GM12891 (cell line): ENCODE measurements at regions not wholly inside any gene's neighbourhood (a gene's known extent, or its start where the extent isn't known, plus 50 kb on each side); places are given as distances from the start of the nearest gene placed in this dataset.

ENCODE experiments used
- POLR2A ChIP-seq: IDR thresholded peaks from 2 replicates; pipeline ENCODE4 v1.6.1; 2011; ENCODE audit warnings: low read depth, low read length, control low read depth
- POLR2AphosphoS5 ChIP-seq: IDR thresholded peaks from 2 replicates; pipeline ENCODE4 v1.6.1; 2011; ENCODE audit warnings: low read depth, low read length, control low read depth
- TAF1 ChIP-seq: IDR thresholded peaks from 2 replicates; pipeline ENCODE4 v1.6.1; 2011; ENCODE audit warnings: low read depth, low read length, control low read depth

GRCh38 chr3:118011910-118012309 lies 1022.7 kb downstream of the IGSF11 start:
- TF ChIP-seq POLR2A (no peak), TAF1 (no peak), POLR2AphosphoS5 (no peak)
